OCI-LY1 (cell line): ENCODE measurements at regions not wholly inside any gene's neighbourhood (a gene's known extent, or its start where the extent isn't known, plus 50 kb on each side); places are given as distances from the start of the nearest gene placed in this dataset.

ENCODE experiments used
- EZH2 ChIP-seq: fragments of 200-600 bp; sonication (generic), shearing (Covaris generic); IDR thresholded peaks from 2 replicates; pipeline ENCODE4 v1.8.0; 2017; ENCODE audit warnings: borderline replicate concordance, mixed run types, mild to moderate bottlenecking, antibody characterized with exemption, low read length, moderate library complexity, mixed read lengths
- TF ChIP-seq, protein P1 (sequence below): fragments of 200-600 bp; sonication (generic), shearing (Covaris generic); IDR thresholded peaks from 2 replicates; pipeline ENCODE4 v1.5.1; 2017; ENCODE audit warnings: mild to moderate bottlenecking, antibody characterized with exemption, low read length, moderate library complexity, mixed read lengths

DNA sequence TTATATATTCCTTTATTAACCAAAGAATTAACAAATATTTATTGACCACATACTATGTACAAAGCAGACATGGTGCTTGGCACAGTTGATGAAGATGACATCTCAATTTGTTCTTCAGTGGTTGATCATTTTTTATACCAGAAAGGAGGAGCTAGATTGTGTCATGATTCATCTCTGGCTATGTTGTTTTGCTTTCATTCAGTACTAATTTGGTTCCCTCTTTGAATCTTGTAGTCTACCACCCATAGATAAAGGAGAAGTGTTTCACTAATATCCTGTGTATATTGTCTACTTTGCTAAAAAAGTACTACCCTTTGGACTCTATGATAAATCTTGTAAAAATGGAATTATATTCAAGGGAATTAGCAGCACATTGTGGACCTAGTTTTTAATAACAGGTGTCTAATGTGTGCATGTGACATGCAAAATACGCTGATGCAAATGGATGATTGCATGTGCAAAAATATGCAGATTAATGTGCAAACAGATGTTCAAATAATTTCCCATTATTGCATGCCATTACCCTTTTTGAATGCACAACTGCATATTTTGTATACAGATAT is 313.2 kb upstream of the ZEB2 start:
- TF ChIP-seq, protein P1, sequence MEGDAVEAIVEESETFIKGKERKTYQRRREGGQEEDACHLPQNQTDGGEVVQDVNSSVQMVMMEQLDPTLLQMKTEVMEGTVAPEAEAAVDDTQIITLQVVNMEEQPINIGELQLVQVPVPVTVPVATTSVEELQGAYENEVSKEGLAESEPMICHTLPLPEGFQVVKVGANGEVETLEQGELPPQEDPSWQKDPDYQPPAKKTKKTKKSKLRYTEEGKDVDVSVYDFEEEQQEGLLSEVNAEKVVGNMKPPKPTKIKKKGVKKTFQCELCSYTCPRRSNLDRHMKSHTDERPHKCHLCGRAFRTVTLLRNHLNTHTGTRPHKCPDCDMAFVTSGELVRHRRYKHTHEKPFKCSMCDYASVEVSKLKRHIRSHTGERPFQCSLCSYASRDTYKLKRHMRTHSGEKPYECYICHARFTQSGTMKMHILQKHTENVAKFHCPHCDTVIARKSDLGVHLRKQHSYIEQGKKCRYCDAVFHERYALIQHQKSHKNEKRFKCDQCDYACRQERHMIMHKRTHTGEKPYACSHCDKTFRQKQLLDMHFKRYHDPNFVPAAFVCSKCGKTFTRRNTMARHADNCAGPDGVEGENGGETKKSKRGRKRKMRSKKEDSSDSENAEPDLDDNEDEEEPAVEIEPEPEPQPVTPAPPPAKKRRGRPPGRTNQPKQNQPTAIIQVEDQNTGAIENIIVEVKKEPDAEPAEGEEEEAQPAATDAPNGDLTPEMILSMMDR: no peak
- TF ChIP-seq EZH2: no peak
